ENCODE measurements at regions not wholly inside any gene's neighbourhood (a gene's known extent, or its start where the extent isn't known, plus 50 kb on each side); places are given as distances from the start of the nearest gene placed in this dataset.

DNA sequence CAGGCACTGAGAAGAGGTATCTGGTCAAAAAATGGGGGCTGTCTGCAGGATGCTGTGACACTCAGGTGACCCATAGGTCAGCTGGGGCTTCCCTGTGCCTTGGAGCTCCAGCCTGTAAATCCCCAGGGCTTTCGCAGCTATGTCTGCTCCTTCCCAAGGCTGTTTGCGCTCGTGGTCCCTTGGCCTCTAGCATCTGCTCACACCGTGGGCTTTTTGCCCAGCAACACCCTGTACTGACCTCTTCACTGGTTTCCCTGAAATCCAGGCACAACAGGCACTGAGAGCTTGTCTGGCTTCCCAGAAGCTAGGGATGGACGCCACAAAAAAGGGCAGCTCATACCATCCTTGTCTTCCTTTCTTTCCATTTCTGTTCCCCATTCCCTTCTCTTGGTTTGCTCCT lies 280.3 kb upstream of the HABP2 start:
- TF ChIP-seq, protein P1, sequence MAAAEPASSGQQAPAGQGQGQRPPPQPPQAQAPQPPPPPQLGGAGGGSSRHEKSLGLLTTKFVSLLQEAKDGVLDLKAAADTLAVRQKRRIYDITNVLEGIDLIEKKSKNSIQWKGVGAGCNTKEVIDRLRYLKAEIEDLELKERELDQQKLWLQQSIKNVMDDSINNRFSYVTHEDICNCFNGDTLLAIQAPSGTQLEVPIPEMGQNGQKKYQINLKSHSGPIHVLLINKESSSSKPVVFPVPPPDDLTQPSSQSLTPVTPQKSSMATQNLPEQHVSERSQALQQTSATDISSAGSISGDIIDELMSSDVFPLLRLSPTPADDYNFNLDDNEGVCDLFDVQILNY (CRISPR knock-in tag; IDR thresholded peaks at IDR 0.05) = no peak
- TF ChIP-seq TCF7 (IDR thresholded peaks at IDR 0.05; ENCODE audit: borderline replicate concordance) = no peak
- TF ChIP-seq NFIC (IDR thresholded peaks at IDR 0.05) = no peak
- TF ChIP-seq MEF2A (IDR thresholded peaks at IDR 0.05; ENCODE audit: control insufficient read depth, low read depth, low read length) = no peak
- TF ChIP-seq NEUROD1 (IDR thresholded peaks at IDR 0.05; ENCODE audit: borderline replicate concordance, low read depth, low read length, partially characterized antibody) = no peak
- TF ChIP-seq, protein P2, sequence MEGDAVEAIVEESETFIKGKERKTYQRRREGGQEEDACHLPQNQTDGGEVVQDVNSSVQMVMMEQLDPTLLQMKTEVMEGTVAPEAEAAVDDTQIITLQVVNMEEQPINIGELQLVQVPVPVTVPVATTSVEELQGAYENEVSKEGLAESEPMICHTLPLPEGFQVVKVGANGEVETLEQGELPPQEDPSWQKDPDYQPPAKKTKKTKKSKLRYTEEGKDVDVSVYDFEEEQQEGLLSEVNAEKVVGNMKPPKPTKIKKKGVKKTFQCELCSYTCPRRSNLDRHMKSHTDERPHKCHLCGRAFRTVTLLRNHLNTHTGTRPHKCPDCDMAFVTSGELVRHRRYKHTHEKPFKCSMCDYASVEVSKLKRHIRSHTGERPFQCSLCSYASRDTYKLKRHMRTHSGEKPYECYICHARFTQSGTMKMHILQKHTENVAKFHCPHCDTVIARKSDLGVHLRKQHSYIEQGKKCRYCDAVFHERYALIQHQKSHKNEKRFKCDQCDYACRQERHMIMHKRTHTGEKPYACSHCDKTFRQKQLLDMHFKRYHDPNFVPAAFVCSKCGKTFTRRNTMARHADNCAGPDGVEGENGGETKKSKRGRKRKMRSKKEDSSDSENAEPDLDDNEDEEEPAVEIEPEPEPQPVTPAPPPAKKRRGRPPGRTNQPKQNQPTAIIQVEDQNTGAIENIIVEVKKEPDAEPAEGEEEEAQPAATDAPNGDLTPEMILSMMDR (IDR thresholded peaks at IDR 0.05 in 2 of 3, conservative IDR thresholded peaks at IDR 0.05 in 1 of 3; ENCODE audit: insufficient read depth in 2 of 3, low read depth in 1 of 3, low read length in 3 of 3) = no peak
- TF ChIP-seq DNMT1 (IDR thresholded peaks at IDR 0.05) = no peak
- no peak for TF ChIP-seq CTCFL (IDR thresholded peaks at IDR 0.05; ENCODE audit: borderline replicate concordance, insufficient read depth, low read depth, low read length, poor library complexity, severe bottlenecking)
- TF ChIP-seq RFX5 (IDR thresholded peaks at IDR 0.05; ENCODE audit: low read depth, low read length) = no peak
- TF ChIP-seq CHAMP1 (IDR thresholded peaks at IDR 0.05) = no peak
- TF ChIP-seq NCOA4 (IDR thresholded peaks at IDR 0.05; ENCODE audit: partially characterized antibody) = no peak
- TF ChIP-seq, protein P3, sequence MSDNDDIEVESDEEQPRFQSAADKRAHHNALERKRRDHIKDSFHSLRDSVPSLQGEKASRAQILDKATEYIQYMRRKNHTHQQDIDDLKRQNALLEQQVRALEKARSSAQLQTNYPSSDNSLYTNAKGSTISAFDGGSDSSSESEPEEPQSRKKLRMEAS (CRISPR knock-in tag; IDR thresholded peaks at IDR 0.05) = no peak
- no peak for TF ChIP-seq MLX (CRISPR knock-in tag; conservative IDR thresholded peaks at IDR 0.05)
- no peak for TF ChIP-seq POLR2AphosphoS5 (IDR thresholded peaks at IDR 0.05; ENCODE audit: control insufficient read depth, insufficient read depth, low read depth, low read length)

Measured in K562 (cell line).